CD4-positive, CD25-positive, alpha-beta regulatory T cell (primary cell): ENCODE measurements at regions not wholly inside any gene's neighbourhood (a gene's known extent, or its start where the extent isn't known, plus 50 kb on each side); places are given as distances from the start of the nearest gene placed in this dataset.

Experiments
- ATAC-seq, 2 donors: fragments of 150-1000 bp; cut with Tn5 transposase; one replicate each; pipeline ENCODE4 v1.10.0; 2021; ENCODE audit warnings: low read depth in 2 of 2, moderate number of reproducible peaks in 2 of 2, moderate library complexity in 1 of 2
- DNase-seq, 3 donors: peaks; one replicate each; pipeline versions ENCODE4 v3.0.0 to v3.0.0-alpha.2; 2012 to 2022; ENCODE audit warnings: mixed read lengths in 1 of 3
- H3K27ac ChIP-seq: one replicate; pipeline ENCODE4 v1.7.0; 2013; ENCODE audit warnings: mild to moderate bottlenecking, low read length; ENCODE audit not compliant: insufficient read depth, poor library complexity, severe bottlenecking
- H3K27me3 ChIP-seq: one replicate; pipeline ENCODE4 v1.7.0; 2013; ENCODE audit warnings: low read length; ENCODE audit not compliant: control insufficient read depth, insufficient read depth
- H3K36me3 ChIP-seq: one replicate; pipeline ENCODE4 v1.7.0; 2013; ENCODE audit warnings: mild to moderate bottlenecking, low read length, moderate library complexity; ENCODE audit not compliant: control insufficient read depth, insufficient read depth
- H3K4me1 ChIP-seq: 2 replicates; pipeline ENCODE4 v1.7.0; 2013; ENCODE audit warnings: mild to moderate bottlenecking, low read length; ENCODE audit not compliant: insufficient read depth, control insufficient read depth, poor library complexity, severe bottlenecking
- H3K4me3 ChIP-seq: one replicate; pipeline ENCODE4 v1.7.0; 2013; ENCODE audit warnings: low read depth, mild to moderate bottlenecking, low read length, moderate library complexity
- H3K9me3 ChIP-seq, 2 experiments: 1 replicate in 1 of 2; 2 replicates in 1 of 2; pipeline ENCODE4 v1.7.0; 2013; ENCODE audit warnings: low read length in 2 of 2, mild to moderate bottlenecking in 1 of 2, moderate library complexity in 1 of 2; ENCODE audit not compliant: control insufficient read depth in 2 of 2
- H3K27ac Mint-ChIP-seq, 3 donors: one replicate each; pipeline ENCODE4 v1.8.0; 2020 to 2022; ENCODE audit warnings: mild to moderate bottlenecking in 3 of 3, mixed read lengths in 3 of 3, moderate library complexity in 2 of 3
- H3K27me3 Mint-ChIP-seq: one replicate; pipeline ENCODE4 v1.8.0; 2022; ENCODE audit warnings: mild to moderate bottlenecking, mixed read lengths
- H3K36me3 Mint-ChIP-seq: one replicate; pipeline ENCODE4 v1.8.0; 2020; ENCODE audit warnings: mixed read lengths
- H3K4me1 Mint-ChIP-seq, 4 donors: one replicate each; pipeline ENCODE4 v1.8.0; 2020 to 2022; ENCODE audit warnings: mixed read lengths in 4 of 4, mild to moderate bottlenecking in 1 of 4
- H3K4me3 Mint-ChIP-seq, 4 donors: one replicate each; pipeline ENCODE4 v1.8.0; 2020 to 2022; ENCODE audit warnings: mild to moderate bottlenecking in 4 of 4, mixed read lengths in 4 of 4, moderate library complexity in 3 of 4
- H3K9me3 Mint-ChIP-seq, 7 donors: one replicate each; pipeline ENCODE4 v1.8.0; 2020 to 2022; ENCODE audit warnings: mixed read lengths in 7 of 7, mild to moderate bottlenecking in 3 of 7, moderate library complexity in 2 of 7

GRCh38 chr2:16104949-16105668 lies 164.8 kb downstream of the MYCN start:
- DNase-seq (no peak), ATAC-seq (no peak)
- Mint-ChIP-seq H3K36me3 (no peaks in the 10 kb centered on the region), H3K9me3 (no peaks in the 10 kb centered on the region), H3K4me3 (no peak overlapping the region), H3K4me1 (no peaks in the 10 kb centered on the region), H3K27ac (no peak overlapping the region), H3K27me3 (no peaks in the 10 kb centered on the region)
- Histone ChIP-seq H3K27ac (no peak overlapping the region), H3K4me3 (no peak overlapping the region), H3K9me3 (no peaks in the 10 kb centered on the region), H3K4me1 (no peaks in the 10 kb centered on the region), H3K27me3 (no peaks in the 10 kb centered on the region), H3K36me3 (no peaks in the 10 kb centered on the region)

DNA sequence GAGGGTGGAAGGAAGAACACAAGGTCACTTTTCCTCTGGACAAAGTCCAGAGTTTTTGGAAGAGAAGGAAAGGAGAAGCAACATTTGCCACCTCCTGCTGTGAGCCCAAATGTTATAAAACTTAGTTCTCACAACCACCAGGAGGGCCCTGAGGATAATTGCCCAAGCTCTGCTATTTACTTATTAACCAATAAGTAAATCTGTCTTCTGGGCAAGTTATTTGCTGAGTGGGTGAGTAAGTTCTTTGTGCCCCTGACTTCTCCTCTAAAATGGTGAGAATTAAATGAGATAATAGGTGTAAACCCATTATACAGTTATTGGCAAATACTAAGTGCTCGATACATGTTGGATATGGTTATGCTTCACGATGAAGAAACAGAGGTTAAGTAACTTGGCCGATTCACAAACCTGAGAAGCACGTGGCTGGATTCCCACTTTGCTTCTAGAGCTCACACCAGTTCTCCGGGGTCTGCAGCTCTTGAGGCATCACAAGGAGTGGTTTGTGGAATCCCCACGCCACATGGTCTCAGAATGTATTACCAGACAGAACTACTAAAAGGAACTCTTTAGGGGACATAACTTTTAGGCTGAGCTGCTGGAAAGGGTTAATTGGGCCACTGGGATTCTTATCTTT lies 164.1 kb downstream of the MYCN start:
- Histone ChIP-seq H3K36me3 (no peaks in the 10 kb centered on the region), H3K4me1 (no peaks in the 10 kb centered on the region), H3K9me3 (no peaks in the 10 kb centered on the region), H3K4me3 (no peak overlapping the region), H3K27ac (no peak overlapping the region), H3K27me3 (no peaks in the 10 kb centered on the region)
- ATAC-seq = no peak
- Mint-ChIP-seq H3K27ac (no peak overlapping the region), H3K4me1 (no peaks in the 10 kb centered on the region), H3K36me3 (no peaks in the 10 kb centered on the region), H3K27me3 (no peaks in the 10 kb centered on the region), H3K4me3 (no peak overlapping the region), H3K9me3 (no peaks in the 10 kb centered on the region)
- DNase-seq = no peak

- Histone ChIP-seq H3K4me3 (no peak overlapping the region), H3K27me3 (no peaks in the 10 kb centered on the region), H3K4me1 (no peaks in the 10 kb centered on the region), H3K36me3 (no peaks in the 10 kb centered on the region), H3K27ac (no peak overlapping the region), H3K9me3 (no peaks in the 10 kb centered on the region)
- Mint-ChIP-seq H3K27me3 (no peaks in the 10 kb centered on the region), H3K4me1 (no peaks in the 10 kb centered on the region), H3K27ac (no peak overlapping the region), H3K36me3 (no peaks in the 10 kb centered on the region), H3K4me3 (no peak overlapping the region), H3K9me3 (no peaks in the 10 kb centered on the region)
- DNase-seq (no peak), ATAC-seq (no peak)
These were observed 163.4 kb downstream of the MYCN start for GRCh38 chr2:16103614-16104314.

GRCh38 chr2:16102976-16103380 lies 162.6 kb downstream of the MYCN start:
- no peak for DNase-seq
- ATAC-seq = no peak
- Mint-ChIP-seq H3K27ac (no peak overlapping the region), H3K36me3 (no peaks in the 10 kb centered on the region), H3K4me1 (no peaks in the 10 kb centered on the region), H3K4me3 (no peak overlapping the region), H3K27me3 (no peaks in the 10 kb centered on the region), H3K9me3 (no peaks in the 10 kb centered on the region)
- Histone ChIP-seq H3K27ac (no peak overlapping the region), H3K4me3 (no peak overlapping the region), H3K9me3 (no peaks in the 10 kb centered on the region), H3K36me3 (no peaks in the 10 kb centered on the region), H3K27me3 (no peaks in the 10 kb centered on the region), H3K4me1 (no peaks in the 10 kb centered on the region)

- no peaks in the 10 kb centered on the region for H3K27me3 Mint-ChIP-seq
- no peaks in the 10 kb centered on the region for H3K4me1 Mint-ChIP-seq
These were observed 162.1 kb downstream of the MYCN start for GRCh38 chr2:16102358-16102975.

DNA sequence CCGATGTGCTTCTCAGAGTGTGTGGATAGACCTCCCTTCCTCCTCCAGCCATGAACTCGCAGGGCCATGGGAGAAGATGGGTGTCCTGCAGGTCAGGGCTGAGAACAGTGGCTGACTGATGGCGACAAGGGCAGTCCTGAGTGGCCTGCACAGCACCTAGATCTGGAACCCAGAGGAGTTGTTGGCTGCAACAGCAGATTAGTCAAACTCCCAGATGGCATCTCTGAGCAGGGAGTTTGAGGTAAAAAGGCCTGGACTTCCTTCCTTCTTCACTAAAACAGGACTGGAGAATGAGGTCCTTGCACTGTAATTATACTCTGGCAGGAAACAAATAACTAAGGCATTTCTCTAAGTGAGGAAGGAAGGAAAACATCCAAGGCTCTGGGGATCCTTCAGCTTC lies 160.8 kb downstream of the MYCN start:
- ATAC-seq = no peak
- H3K4me3 Mint-ChIP-seq = no peak overlapping the region

More at GRCh38 chr2:16102358-16102975, 162.1 kb downstream of the MYCN start:
- no peak for DNase-seq
- no peaks in the 10 kb centered on the region for H3K9me3 Mint-ChIP-seq
- no peaks in the 10 kb centered on the region for H3K9me3 ChIP-seq
- H3K27ac Mint-ChIP-seq = no peak overlapping the region
- H3K4me3 ChIP-seq = no peak overlapping the region
- no peak for ATAC-seq
- no peaks in the 10 kb centered on the region for H3K27me3 ChIP-seq
- H3K4me1 ChIP-seq = no peaks in the 10 kb centered on the region
- no peak overlapping the region for H3K4me3 Mint-ChIP-seq
- no peaks in the 10 kb centered on the region for H3K36me3 ChIP-seq
- H3K36me3 Mint-ChIP-seq = no peaks in the 10 kb centered on the region
- no peak overlapping the region for H3K27ac ChIP-seq

DNA sequence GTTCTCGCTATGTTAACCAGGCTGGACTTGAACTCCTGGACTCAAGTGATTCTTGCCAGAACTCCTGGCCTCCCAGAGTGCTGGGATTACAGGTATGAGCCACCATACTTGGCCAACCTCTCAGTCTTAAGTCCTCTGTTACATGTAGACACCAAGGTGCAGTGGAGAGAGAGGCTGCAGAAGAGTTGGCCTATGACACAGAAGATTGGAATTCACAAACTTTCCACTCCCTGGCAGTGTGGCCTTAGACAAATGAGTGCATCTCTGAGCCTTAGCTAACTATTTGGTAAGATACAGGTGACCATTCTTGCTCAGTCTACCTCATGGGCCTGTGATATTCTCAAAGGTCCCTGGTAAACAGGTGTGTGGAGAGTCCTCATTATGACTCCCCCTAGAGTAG lies 159.7 kb downstream of the MYCN start:
- no peaks in the 10 kb centered on the region for H3K9me3 Mint-ChIP-seq
- Histone ChIP-seq H3K27ac (no peak overlapping the region), H3K4me3 (no peak overlapping the region), H3K27me3 (no peaks in the 10 kb centered on the region), H3K4me1 (no peaks in the 10 kb centered on the region), H3K36me3 (no peaks in the 10 kb centered on the region), H3K9me3 (no peaks in the 10 kb centered on the region)
- H3K4me1 Mint-ChIP-seq = no peaks in the 10 kb centered on the region
- DNase-seq (no peak), ATAC-seq (no peak)
- H3K36me3 Mint-ChIP-seq = no peaks in the 10 kb centered on the region
- H3K4me3 Mint-ChIP-seq = no peak overlapping the region
- H3K27ac Mint-ChIP-seq = peak overlapping the region in 1 of 3 donors; percentile 33
- H3K27me3 Mint-ChIP-seq = no peaks in the 10 kb centered on the region

More for the DNA sequence above, 160.8 kb downstream of the MYCN start:
- H3K4me3 ChIP-seq = no peak overlapping the region
- DNase-seq = no peak
- H3K9me3 ChIP-seq = no peaks in the 10 kb centered on the region
- H3K27ac Mint-ChIP-seq = no peak overlapping the region
- H3K27ac ChIP-seq = no peak overlapping the region
- no peaks in the 10 kb centered on the region for H3K36me3 Mint-ChIP-seq
- no peaks in the 10 kb centered on the region for H3K4me1 Mint-ChIP-seq
- no peaks in the 10 kb centered on the region for H3K4me1 ChIP-seq
- H3K36me3 ChIP-seq = no peaks in the 10 kb centered on the region
- H3K27me3 Mint-ChIP-seq = no peaks in the 10 kb centered on the region
- H3K27me3 ChIP-seq = no peaks in the 10 kb centered on the region
- no peaks in the 10 kb centered on the region for H3K9me3 Mint-ChIP-seq
